ENCODE measurements at regions not wholly inside any gene's neighbourhood (a gene's known extent, or its start where the extent isn't known, plus 50 kb on each side); places are given as distances from the start of the nearest gene placed in this dataset.

GRCh38 chr18:42508683-42509296 is 553.8 kb downstream of the PIK3C3 start:
- Histone ChIP-seq H3K9me3 (ENCODE audit: low read length) (no peaks in the 10 kb centered on the region), H3K4me1 (ENCODE audit: insufficient read depth, low read length, poor library complexity, severe bottlenecking) (no peaks in the 10 kb centered on the region), H3K9me2 (ENCODE audit: insufficient read depth, low read length) (no peaks in the 10 kb centered on the region), H3K4me3 (ENCODE audit: low read depth, low read length, poor library complexity, severe bottlenecking) (no peak overlapping the region), H3K27ac (ENCODE audit: low read depth, low read length, poor library complexity, severe bottlenecking) (no peak overlapping the region), H4K20me1 (ENCODE audit: insufficient read depth, low read length) (no peaks in the 10 kb centered on the region), H3K4me2 (ENCODE audit: low read length) (no peak overlapping the region), H3K79me2 (ENCODE audit: insufficient read depth, low read depth, low read length) (no peaks in the 10 kb centered on the region), H3K36me3 (ENCODE audit: insufficient read depth, low read length) (no peaks in the 10 kb centered on the region), H2AFZ (ENCODE audit: low read length) (no peak overlapping the region)
- DNase-seq (ENCODE audit: low spot score), result no peak
- BruUV-seq (replicated peaks), result no TSS peak
- intact Hi-C loops (cut with micrococcal nuclease; ENCODE audit: unreplicated experiment), result no loop called here
- ChIA-PET POLR2A (no interaction called here), CTCF (ENCODE audit: unreplicated experiment) (no interaction called here)
- TF ChIP-seq CTCF (conservative IDR thresholded peaks at IDR 0.05; ENCODE audit: low read length), result no peak
- no peak for TF ChIP-seq EZH2phosphoT487 (IDR thresholded peaks at IDR 0.05; ENCODE audit: borderline replicate concordance, low read depth, low read length)

- Histone ChIP-seq H4K20me1 (ENCODE audit: insufficient read depth, low read length) (no peaks in the 10 kb centered on the region), H3K9me2 (ENCODE audit: insufficient read depth, low read length) (no peaks in the 10 kb centered on the region), H3K4me2 (ENCODE audit: low read length) (no peak overlapping the region), H3K36me3 (ENCODE audit: insufficient read depth, low read length) (no peaks in the 10 kb centered on the region), H3K4me3 (ENCODE audit: low read depth, low read length, poor library complexity, severe bottlenecking) (no peak overlapping the region), H2AFZ (ENCODE audit: low read length) (no peak overlapping the region), H3K79me2 (ENCODE audit: insufficient read depth, low read depth, low read length) (no peaks in the 10 kb centered on the region), H3K4me1 (ENCODE audit: insufficient read depth, low read length, poor library complexity, severe bottlenecking) (no peaks in the 10 kb centered on the region), H3K27ac (ENCODE audit: low read depth, low read length, poor library complexity, severe bottlenecking) (no peak overlapping the region), H3K9me3 (ENCODE audit: low read length) (no peaks in the 10 kb centered on the region)
- ChIA-PET CTCF (ENCODE audit: unreplicated experiment) (no interaction called here), POLR2A (interaction anchor here (0.6 kb wide), 1 partner anchor 1204 kb away, joined by 4 read pairs; no protein-coding TSS in a partner anchor)
- no peak for TF ChIP-seq EZH2phosphoT487 (IDR thresholded peaks at IDR 0.05; ENCODE audit: borderline replicate concordance, low read depth, low read length)
- intact Hi-C loops (cut with micrococcal nuclease; ENCODE audit: unreplicated experiment), result no loop called here
- BruUV-seq (replicated peaks), result no TSS peak
- no peak for DNase-seq (ENCODE audit: low spot score)
Measured at GRCh38 chr18:42509750-42510415, 554.8 kb downstream of the PIK3C3 start.

- no peaks in the 10 kb centered on the region for H3K9me2 ChIP-seq (ENCODE audit: insufficient read depth, low read length)
- no peak overlapping the region for H3K4me2 ChIP-seq (ENCODE audit: low read length)
- no peak for TF ChIP-seq EZH2phosphoT487 (IDR thresholded peaks at IDR 0.05; ENCODE audit: borderline replicate concordance, low read depth, low read length)
- TF ChIP-seq CTCF (conservative IDR thresholded peaks at IDR 0.05; ENCODE audit: low read length), result no peak
- no peaks in the 10 kb centered on the region for H3K79me2 ChIP-seq (ENCODE audit: insufficient read depth, low read depth, low read length)
- no peaks in the 10 kb centered on the region for H3K9me3 ChIP-seq (ENCODE audit: low read length)
- intact Hi-C loops (cut with micrococcal nuclease; ENCODE audit: unreplicated experiment), result no loop called here
- ChIA-PET CTCF (ENCODE audit: unreplicated experiment) (no interaction called here), POLR2A (interaction anchor here (0.6 kb wide), 1 partner anchor 1204 kb away, joined by 4 read pairs; no protein-coding TSS in a partner anchor)
- DNase-seq (ENCODE audit: low spot score), result no peak
- H3K4me1 ChIP-seq (ENCODE audit: insufficient read depth, low read length, poor library complexity, severe bottlenecking), result no peaks in the 10 kb centered on the region
- BruUV-seq (replicated peaks), result no TSS peak
- H3K27ac ChIP-seq (ENCODE audit: low read depth, low read length, poor library complexity, severe bottlenecking), result no peak overlapping the region
- H3K36me3 ChIP-seq (ENCODE audit: insufficient read depth, low read length), result no peaks in the 10 kb centered on the region
- no peak overlapping the region for H2AFZ ChIP-seq (ENCODE audit: low read length)
- no peaks in the 10 kb centered on the region for H4K20me1 ChIP-seq (ENCODE audit: insufficient read depth, low read length)
- no peak overlapping the region for H3K4me3 ChIP-seq (ENCODE audit: low read depth, low read length, poor library complexity, severe bottlenecking)
Measured at GRCh38 chr18:42510540-42510939, 555.5 kb downstream of the PIK3C3 start.
